Tibial artery (tissue), 4 donors: ENCODE measurements at regions not wholly inside any gene's neighbourhood (a gene's known extent, or its start where the extent isn't known, plus 50 kb on each side); places are given as distances from the start of the nearest gene placed in this dataset.

ENCODE experiments used
- DNase-seq, 2 donors: peaks; one replicate each; pipeline ENCODE4 v3.0.0-alpha.2; 2019
- H3K27ac ChIP-seq, 2 donors: fragments of 200-600 bp; sonication (generic) in 1 of 2; 1 replicate in 1 of 2; 2 replicates in 1 of 2; pipeline ENCODE4 v1.5.1; 2018 to 2019; ENCODE audit warnings: mild to moderate bottlenecking in 1 of 2
- H3K27me3 ChIP-seq, 2 donors: fragments of 200-600 bp; sonication (generic) in 1 of 2; one replicate each; pipeline versions ENCODE4 v1.5.1 to v1.6.0; 2016 to 2019
- H3K36me3 ChIP-seq, 3 donors: fragments of 200-600 bp; sonication (generic) in 2 of 3; one replicate each; pipeline ENCODE4 v1.5.1; 2016 to 2019; ENCODE audit warnings: mild to moderate bottlenecking in 2 of 3
- H3K4me1 ChIP-seq, 4 donors: fragments of 200-600 bp; sonication (generic) in 2 of 4; 1 replicate in 3 of 4; 2 replicates in 1 of 4; pipeline ENCODE4 v1.5.1; 2016 to 2019
- H3K4me3 ChIP-seq, 2 donors: fragments of 200-600 bp; sonication (generic) in 1 of 2; 1 replicate in 1 of 2; 2 replicates in 1 of 2; pipeline ENCODE4 v1.5.1; 2018 to 2019; ENCODE audit warnings: mild to moderate bottlenecking in 2 of 2
- H3K9me3 ChIP-seq, 3 donors: fragments of 200-600 bp; sonication (generic) in 1 of 3; one replicate each; pipeline ENCODE4 v1.5.1; 2016 to 2019
- intact Hi-C: fragments of 100-400 bp; cut with DNase I; formaldehyde crosslinking; loops from one replicate; pipeline ENCODE4 v1.15.0; 2023; ENCODE audit warnings: low total_unique reads
- TF ChIP-seq, protein P1 (sequence below), 2 experiments: fragments of 200-600 bp in 1 of 2; fragments of 450-650 bp in 1 of 2; IDR thresholded peaks; one replicate each; pipeline ENCODE4 v1.5.1; 2017 to 2019; ENCODE audit warnings: antibody characterized with exemption in 2 of 2, mild to moderate bottlenecking in 1 of 2, moderate library complexity in 1 of 2

GRCh38 chr1:157367091-157367739 lies 185.1 kb downstream of the FCRL5 start:
- Histone ChIP-seq H3K9me3 (no peaks in the 10 kb centered on the region), H3K36me3 (no peaks in the 10 kb centered on the region), H3K27me3 (no peaks in the 10 kb centered on the region), H3K27ac (no peak overlapping the region), H3K4me1 (no peaks in the 10 kb centered on the region), H3K4me3 (no peak overlapping the region)
- intact Hi-C loops = loop anchor here (10.0 kb wide), 1 partner anchor 128 kb away; no protein-coding TSS in a partner anchor
- TF ChIP-seq, protein P1, sequence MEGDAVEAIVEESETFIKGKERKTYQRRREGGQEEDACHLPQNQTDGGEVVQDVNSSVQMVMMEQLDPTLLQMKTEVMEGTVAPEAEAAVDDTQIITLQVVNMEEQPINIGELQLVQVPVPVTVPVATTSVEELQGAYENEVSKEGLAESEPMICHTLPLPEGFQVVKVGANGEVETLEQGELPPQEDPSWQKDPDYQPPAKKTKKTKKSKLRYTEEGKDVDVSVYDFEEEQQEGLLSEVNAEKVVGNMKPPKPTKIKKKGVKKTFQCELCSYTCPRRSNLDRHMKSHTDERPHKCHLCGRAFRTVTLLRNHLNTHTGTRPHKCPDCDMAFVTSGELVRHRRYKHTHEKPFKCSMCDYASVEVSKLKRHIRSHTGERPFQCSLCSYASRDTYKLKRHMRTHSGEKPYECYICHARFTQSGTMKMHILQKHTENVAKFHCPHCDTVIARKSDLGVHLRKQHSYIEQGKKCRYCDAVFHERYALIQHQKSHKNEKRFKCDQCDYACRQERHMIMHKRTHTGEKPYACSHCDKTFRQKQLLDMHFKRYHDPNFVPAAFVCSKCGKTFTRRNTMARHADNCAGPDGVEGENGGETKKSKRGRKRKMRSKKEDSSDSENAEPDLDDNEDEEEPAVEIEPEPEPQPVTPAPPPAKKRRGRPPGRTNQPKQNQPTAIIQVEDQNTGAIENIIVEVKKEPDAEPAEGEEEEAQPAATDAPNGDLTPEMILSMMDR (IDR thresholded peaks at IDR 0.05) = no peak
- no peak for DNase-seq

DNA sequence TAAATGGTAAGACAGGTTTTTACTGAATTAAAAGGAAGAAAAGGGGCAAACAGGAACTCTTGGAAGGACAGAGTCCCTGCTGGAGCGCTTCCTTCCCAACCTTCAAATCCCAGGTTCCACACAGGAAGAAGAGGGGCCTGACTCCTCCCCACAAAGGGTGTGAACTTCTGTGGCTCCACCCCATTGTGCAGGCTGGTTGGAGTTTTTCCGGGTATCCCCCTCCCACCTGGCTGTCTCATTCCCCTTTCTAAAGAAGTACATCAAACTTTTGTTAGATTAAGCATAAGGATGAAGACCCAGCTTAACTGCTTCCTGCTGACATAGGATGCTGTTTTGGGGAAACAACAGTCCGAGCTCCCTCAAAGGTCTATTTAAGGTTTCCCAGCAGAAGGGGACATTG lies 187.7 kb downstream of the FCRL5 start:
- Histone ChIP-seq H3K4me3 (no peak overlapping the region), H3K9me3 (no peaks in the 10 kb centered on the region), H3K27me3 (peaks cover 0 to 4% of the 10 kb centered on the region in 2 donors), H3K4me1 (no peaks in the 10 kb centered on the region), H3K36me3 (no peaks in the 10 kb centered on the region), H3K27ac (no peak overlapping the region)
- intact Hi-C loops = loop anchor here (10.0 kb wide), 1 partner anchor 130 kb away; no protein-coding TSS in a partner anchor
- DNase-seq = no peak
- TF ChIP-seq, protein P1 (IDR thresholded peaks at IDR 0.05) = no peak

DNA sequence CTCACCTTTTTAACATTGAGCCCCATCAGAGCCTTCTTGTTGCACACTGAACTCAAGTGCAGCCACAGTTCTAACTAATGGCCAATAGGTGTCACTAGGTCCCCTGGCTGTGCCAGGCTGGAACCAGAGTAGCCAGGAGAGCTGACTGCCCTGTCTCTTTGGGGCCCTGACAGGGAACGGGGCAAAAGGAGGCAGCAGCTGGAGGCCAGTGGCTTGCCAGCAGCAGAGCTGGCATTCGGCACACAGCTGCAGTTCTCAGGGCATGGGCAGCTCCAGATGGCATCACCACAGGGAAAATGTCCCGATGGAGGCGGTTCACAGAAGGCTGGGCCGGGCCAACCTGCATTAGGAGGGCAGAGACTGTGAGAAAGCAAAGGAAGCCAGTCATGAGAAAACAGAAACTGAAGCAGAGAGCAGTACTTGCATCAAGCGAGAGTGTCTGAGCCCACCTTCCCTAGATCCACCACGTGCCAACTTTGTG lies 188.6 kb downstream of the FCRL5 start:
- no peaks in the 10 kb centered on the region for H3K9me3 ChIP-seq
- H3K36me3 ChIP-seq = no peaks in the 10 kb centered on the region
- no peak for DNase-seq
- H3K27me3 ChIP-seq = peaks cover 0 to 4% of the 10 kb centered on the region in 2 donors
- no peaks in the 10 kb centered on the region for H3K4me1 ChIP-seq
- no peak overlapping the region for H3K4me3 ChIP-seq
- TF ChIP-seq, protein P1 (IDR thresholded peaks at IDR 0.05) = no peak
- intact Hi-C loops = loop anchor here (10.0 kb wide), 1 partner anchor 131 kb away; no protein-coding TSS in a partner anchor
- H3K27ac ChIP-seq = no peak overlapping the region

- H3K9me3 ChIP-seq = no peaks in the 10 kb centered on the region
- peaks cover 0 to 4% of the 10 kb centered on the region in 2 donors for H3K27me3 ChIP-seq
- intact Hi-C loops = loop anchor here (10.0 kb wide), 1 partner anchor 135 kb away; no protein-coding TSS in a partner anchor
- H3K4me1 ChIP-seq = no peaks in the 10 kb centered on the region
- no peak overlapping the region for H3K27ac ChIP-seq
- TF ChIP-seq, protein P1 (IDR thresholded peaks at IDR 0.05) = no peak
- no peak overlapping the region for H3K4me3 ChIP-seq
- H3K36me3 ChIP-seq = no peaks in the 10 kb centered on the region
- DNase-seq = no peak
These were observed 192.3 kb downstream of the FCRL5 start for GRCh38 chr1:157360023-157360390.

- Histone ChIP-seq H3K36me3 (no peaks in the 10 kb centered on the region), H3K9me3 (no peaks in the 10 kb centered on the region), H3K27me3 (peaks cover 0 to 4% of the 10 kb centered on the region in 2 donors), H3K27ac (no peak overlapping the region), H3K4me1 (no peaks in the 10 kb centered on the region), H3K4me3 (no peak overlapping the region)
- TF ChIP-seq, protein P1 (IDR thresholded peaks at IDR 0.05) = no peak
- intact Hi-C loops = loop anchor here (10.0 kb wide), 1 partner anchor 135 kb away; no protein-coding TSS in a partner anchor
- DNase-seq = no peak
These were observed 192.8 kb downstream of the FCRL5 start for GRCh38 chr1:157359314-157360022.
